Prostate gland (tissue), 2 donors: ENCODE measurements at regions not wholly inside any gene's neighbourhood (a gene's known extent, or its start where the extent isn't known, plus 50 kb on each side); places are given as distances from the start of the nearest gene placed in this dataset.

ENCODE experiments used
- POLR2A ChIP-seq: fragments of 450-650 bp; IDR thresholded peaks from one replicate; pipeline ENCODE4 v1.6.1; 2016; ENCODE audit warnings: antibody characterized with exemption, mild to moderate bottlenecking
- POLR2AphosphoS5 ChIP-seq: sonication (generic); formaldehyde crosslinking; IDR thresholded peaks from one replicate; pipeline ENCODE4 v1.6.1; 2017; ENCODE audit warnings: antibody characterized with exemption
- TF ChIP-seq, protein P1 (sequence below), 4 experiments: fragments of 200-600 bp in 2 of 4; fragments of 450-650 bp in 2 of 4; sonication (generic) in 2 of 4; IDR thresholded peaks; 1 replicate in 3 of 4; 2 replicates in 1 of 4; pipeline ENCODE4 v1.5.1; 2016 to 2019; ENCODE audit warnings: antibody characterized with exemption in 4 of 4, mild to moderate bottlenecking in 2 of 4, moderate library complexity in 2 of 4

DNA sequence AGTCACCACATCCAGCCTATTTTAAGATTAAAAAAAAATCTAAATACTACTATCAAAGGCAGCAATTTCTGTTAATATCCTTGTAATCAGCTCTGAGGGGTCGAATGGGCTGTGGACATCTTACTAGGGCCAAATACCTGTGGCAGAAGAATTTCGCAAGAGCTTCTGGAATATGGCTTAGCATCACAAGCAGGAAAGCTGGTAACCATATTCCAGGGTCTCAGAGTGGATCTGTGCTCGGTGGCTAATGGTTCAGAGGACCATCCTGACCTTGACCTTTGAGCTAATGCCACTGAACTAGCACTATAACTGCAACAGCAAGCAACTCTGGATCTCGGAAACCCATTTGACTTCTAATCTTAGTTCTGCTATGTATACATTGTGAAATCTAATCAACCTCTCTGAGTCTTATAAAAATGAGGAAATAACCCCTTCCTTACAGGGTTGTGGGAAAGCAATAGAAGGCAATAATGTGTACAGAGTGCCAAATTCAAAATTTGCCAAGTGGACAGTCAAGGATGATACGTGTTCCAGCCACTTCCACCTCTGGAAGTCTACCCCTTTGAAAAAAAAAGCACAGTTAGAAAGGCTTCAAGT, 65.5 kb downstream of the CYP26A1 start:
- TF ChIP-seq, protein P1, sequence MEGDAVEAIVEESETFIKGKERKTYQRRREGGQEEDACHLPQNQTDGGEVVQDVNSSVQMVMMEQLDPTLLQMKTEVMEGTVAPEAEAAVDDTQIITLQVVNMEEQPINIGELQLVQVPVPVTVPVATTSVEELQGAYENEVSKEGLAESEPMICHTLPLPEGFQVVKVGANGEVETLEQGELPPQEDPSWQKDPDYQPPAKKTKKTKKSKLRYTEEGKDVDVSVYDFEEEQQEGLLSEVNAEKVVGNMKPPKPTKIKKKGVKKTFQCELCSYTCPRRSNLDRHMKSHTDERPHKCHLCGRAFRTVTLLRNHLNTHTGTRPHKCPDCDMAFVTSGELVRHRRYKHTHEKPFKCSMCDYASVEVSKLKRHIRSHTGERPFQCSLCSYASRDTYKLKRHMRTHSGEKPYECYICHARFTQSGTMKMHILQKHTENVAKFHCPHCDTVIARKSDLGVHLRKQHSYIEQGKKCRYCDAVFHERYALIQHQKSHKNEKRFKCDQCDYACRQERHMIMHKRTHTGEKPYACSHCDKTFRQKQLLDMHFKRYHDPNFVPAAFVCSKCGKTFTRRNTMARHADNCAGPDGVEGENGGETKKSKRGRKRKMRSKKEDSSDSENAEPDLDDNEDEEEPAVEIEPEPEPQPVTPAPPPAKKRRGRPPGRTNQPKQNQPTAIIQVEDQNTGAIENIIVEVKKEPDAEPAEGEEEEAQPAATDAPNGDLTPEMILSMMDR (IDR thresholded peaks at IDR 0.05): no peak
- TF ChIP-seq POLR2A (no peak), POLR2AphosphoS5 (no peak)
